ENCODE measurements at regions not wholly inside any gene's neighbourhood (a gene's known extent, or its start where the extent isn't known, plus 50 kb on each side); places are given as distances from the start of the nearest gene placed in this dataset.

GRCh38 chr13:73166204-73166603, 107.4 kb downstream of the KLF5 start:
- TF ChIP-seq CTCF (tag by site-specific recombination; IDR thresholded peaks at IDR 0.05), result no peak
- no peak for TF ChIP-seq ZNF837 (tag by site-specific recombination; IDR thresholded peaks at IDR 0.05)
- TF ChIP-seq ZNF18 (tag by site-specific recombination; IDR thresholded peaks at IDR 0.05), result no peak
- TF ChIP-seq ZNF560 (tag by site-specific recombination; IDR thresholded peaks at IDR 0.05; ENCODE audit: borderline replicate concordance), result no peak
- TF ChIP-seq, protein P1, sequence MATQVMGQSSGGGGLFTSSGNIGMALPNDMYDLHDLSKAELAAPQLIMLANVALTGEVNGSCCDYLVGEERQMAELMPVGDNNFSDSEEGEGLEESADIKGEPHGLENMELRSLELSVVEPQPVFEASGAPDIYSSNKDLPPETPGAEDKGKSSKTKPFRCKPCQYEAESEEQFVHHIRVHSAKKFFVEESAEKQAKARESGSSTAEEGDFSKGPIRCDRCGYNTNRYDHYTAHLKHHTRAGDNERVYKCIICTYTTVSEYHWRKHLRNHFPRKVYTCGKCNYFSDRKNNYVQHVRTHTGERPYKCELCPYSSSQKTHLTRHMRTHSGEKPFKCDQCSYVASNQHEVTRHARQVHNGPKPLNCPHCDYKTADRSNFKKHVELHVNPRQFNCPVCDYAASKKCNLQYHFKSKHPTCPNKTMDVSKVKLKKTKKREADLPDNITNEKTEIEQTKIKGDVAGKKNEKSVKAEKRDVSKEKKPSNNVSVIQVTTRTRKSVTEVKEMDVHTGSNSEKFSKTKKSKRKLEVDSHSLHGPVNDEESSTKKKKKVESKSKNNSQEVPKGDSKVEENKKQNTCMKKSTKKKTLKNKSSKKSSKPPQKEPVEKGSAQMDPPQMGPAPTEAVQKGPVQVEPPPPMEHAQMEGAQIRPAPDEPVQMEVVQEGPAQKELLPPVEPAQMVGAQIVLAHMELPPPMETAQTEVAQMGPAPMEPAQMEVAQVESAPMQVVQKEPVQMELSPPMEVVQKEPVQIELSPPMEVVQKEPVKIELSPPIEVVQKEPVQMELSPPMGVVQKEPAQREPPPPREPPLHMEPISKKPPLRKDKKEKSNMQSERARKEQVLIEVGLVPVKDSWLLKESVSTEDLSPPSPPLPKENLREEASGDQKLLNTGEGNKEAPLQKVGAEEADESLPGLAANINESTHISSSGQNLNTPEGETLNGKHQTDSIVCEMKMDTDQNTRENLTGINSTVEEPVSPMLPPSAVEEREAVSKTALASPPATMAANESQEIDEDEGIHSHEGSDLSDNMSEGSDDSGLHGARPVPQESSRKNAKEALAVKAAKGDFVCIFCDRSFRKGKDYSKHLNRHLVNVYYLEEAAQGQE (tag by site-specific recombination; IDR thresholded peaks at IDR 0.05), result no peak
- no peak for TF ChIP-seq INSM2 (tag by site-specific recombination; IDR thresholded peaks at IDR 0.05)
- no peak for TF ChIP-seq ZNF146 (tag by site-specific recombination; IDR thresholded peaks at IDR 0.05)
- no peak for TF ChIP-seq ZNF664 (tag by site-specific recombination; IDR thresholded peaks at IDR 0.05)
- TF ChIP-seq ZNF274 (IDR thresholded peaks at IDR 0.05; ENCODE audit: low read length), result no peak
- TF ChIP-seq ZNF274 (tag by site-specific recombination; IDR thresholded peaks at IDR 0.05; ENCODE audit: borderline replicate concordance), result no peak
- no peak for TF ChIP-seq ZNF24 (tag by site-specific recombination; IDR thresholded peaks at IDR 0.05)

All from HEK293 (cell line).